Spleen (tissue), 11 donors: ENCODE measurements at regions not wholly inside any gene's neighbourhood (a gene's known extent, or its start where the extent isn't known, plus 50 kb on each side); places are given as distances from the start of the nearest gene placed in this dataset.

Experiments
- DNase-seq: peaks from one replicate; pipeline ENCODE4 v3.0.0-alpha.2; 2020
- H3K27ac ChIP-seq, 8 donors: fragments of 200-600 bp; sonication (generic) in 7 of 8; 1 replicate in 4 of 8; 2 replicates in 4 of 8; pipeline versions ENCODE4 v1.5.0 to v1.8.0; 2016 to 2021; ENCODE audit warnings: inconsistent platforms in 4 of 8, mild to moderate bottlenecking in 4 of 8, moderate library complexity in 1 of 8
- H3K27me3 ChIP-seq, 7 donors: fragments of 200-600 bp; sonication (generic) in 6 of 7; replicated peaks in 1 of 7; 1 replicate in 4 of 7; 2 replicates in 3 of 7; pipeline versions ENCODE4 v1.5.0 to v1.8.0; 2016 to 2021; ENCODE audit warnings: inconsistent platforms in 3 of 7, mild to moderate bottlenecking in 1 of 7
- H3K36me3 ChIP-seq, 6 donors: fragments of 200-600 bp; sonication (generic) in 5 of 6; 1 replicate in 4 of 6; 2 replicates in 2 of 6; pipeline versions ENCODE4 v1.5.0 to v1.8.0; 2016 to 2021; ENCODE audit warnings: inconsistent platforms in 2 of 6
- H3K4me1 ChIP-seq, 6 donors: fragments of 200-600 bp; sonication (generic) in 5 of 6; 1 replicate in 3 of 6; 2 replicates in 3 of 6; pipeline versions ENCODE4 v1.5.0 to v1.8.0; 2016 to 2021; ENCODE audit warnings: inconsistent platforms in 3 of 6
- H3K4me3 ChIP-seq, 8 donors: fragments of 200-600 bp; sonication (generic) in 7 of 8; 1 replicate in 4 of 8; 2 replicates in 4 of 8; pipeline versions ENCODE4 v1.5.0 to v1.8.0; 2016 to 2021; ENCODE audit warnings: inconsistent platforms in 4 of 8, mild to moderate bottlenecking in 4 of 8, moderate library complexity in 2 of 8
- H3K9me3 ChIP-seq, 8 donors: fragments of 200-600 bp; sonication (generic) in 7 of 8; 1 replicate in 4 of 8; 2 replicates in 4 of 8; pipeline versions ENCODE4 v1.5.0 to v1.8.0; 2016 to 2021; ENCODE audit warnings: inconsistent platforms in 4 of 8
- POLR2A ChIP-seq, 3 donors: fragments of 450-650 bp; IDR thresholded peaks; one replicate each; pipeline ENCODE4 v1.5.1; 2017; ENCODE audit warnings: antibody characterized with exemption in 3 of 3, mild to moderate bottlenecking in 1 of 3
- POLR2AphosphoS5 ChIP-seq, 3 donors: sonication (generic); formaldehyde crosslinking; IDR thresholded peaks; one replicate each; pipeline ENCODE4 v1.5.1; 2017; ENCODE audit warnings: antibody characterized with exemption in 3 of 3
- WGBS, 5 donors: extraction: QIAGEN DNeasy Blood & Tissue Kit in 3 of 5; methylation state at CpG; one replicate each; pipeline versions ENCODE4 v1.1.5 to v1.1.7; 2013 to 2018; 5-methylcytosine and 5-hydroxymethylcytosine counted together
- intact Hi-C: fragments of 100-400 bp; cut with DNase I; formaldehyde crosslinking; loops from one replicate; pipeline ENCODE4 v1.15.0; 2023; ENCODE audit warnings: low total_unique reads
- TF ChIP-seq, protein P1 (sequence below), 11 experiments: fragments of 200-600 bp in 7 of 11; fragments of 450-650 bp in 4 of 11; sonication (generic) in 4 of 11; IDR thresholded peaks in 8 of 11; conservative IDR thresholded peaks in 3 of 11; 1 replicate in 7 of 11; 2 replicates in 4 of 11; pipeline versions ENCODE4 v1.4.0 to v1.8.0; 2016 to 2021; ENCODE audit warnings: antibody characterized with exemption in 11 of 11, inconsistent platforms in 4 of 11, mild to moderate bottlenecking in 1 of 11
- donor health status: healthy with polysubstance abuse.
- donor health status: DM: no; HTN: no; CAD: no; lungs with moderate emphysema.
- donor health status: DM: no; HTN: no; CAD: no.
- donor health status: Bipolar disorder and iron deficiency.
- donor health status: healthy.
- donor health status: DM: no; HTN: no; CAD: no.
- donor health status: DM: yes; HTN: yes; CAD: no.

DNA sequence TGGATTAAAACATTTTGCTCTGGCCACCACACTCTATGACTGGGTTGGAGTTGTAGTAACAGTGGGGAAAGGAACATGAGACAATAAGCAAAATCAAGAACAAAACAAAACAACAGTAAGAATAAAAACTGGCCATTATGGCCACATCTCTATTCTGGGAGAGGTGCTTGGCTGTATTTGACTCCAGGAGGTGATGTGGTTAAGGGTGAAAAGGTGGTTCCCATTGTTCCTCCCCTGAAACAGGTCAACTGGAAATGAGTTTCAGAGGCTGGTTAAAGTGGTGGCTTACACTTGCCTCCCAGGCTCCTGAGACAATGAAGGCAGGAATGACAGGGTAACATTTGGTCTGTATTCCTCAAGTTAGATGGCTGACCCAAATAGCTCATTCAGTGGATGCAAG lies 67.3 kb upstream of the FANCL start:
- intact Hi-C loops = no loop called here
- TF ChIP-seq POLR2AphosphoS5 (IDR thresholded peaks at IDR 0.05) (no peak), POLR2A (IDR thresholded peaks at IDR 0.05) (no peak)
- TF ChIP-seq, protein P1, sequence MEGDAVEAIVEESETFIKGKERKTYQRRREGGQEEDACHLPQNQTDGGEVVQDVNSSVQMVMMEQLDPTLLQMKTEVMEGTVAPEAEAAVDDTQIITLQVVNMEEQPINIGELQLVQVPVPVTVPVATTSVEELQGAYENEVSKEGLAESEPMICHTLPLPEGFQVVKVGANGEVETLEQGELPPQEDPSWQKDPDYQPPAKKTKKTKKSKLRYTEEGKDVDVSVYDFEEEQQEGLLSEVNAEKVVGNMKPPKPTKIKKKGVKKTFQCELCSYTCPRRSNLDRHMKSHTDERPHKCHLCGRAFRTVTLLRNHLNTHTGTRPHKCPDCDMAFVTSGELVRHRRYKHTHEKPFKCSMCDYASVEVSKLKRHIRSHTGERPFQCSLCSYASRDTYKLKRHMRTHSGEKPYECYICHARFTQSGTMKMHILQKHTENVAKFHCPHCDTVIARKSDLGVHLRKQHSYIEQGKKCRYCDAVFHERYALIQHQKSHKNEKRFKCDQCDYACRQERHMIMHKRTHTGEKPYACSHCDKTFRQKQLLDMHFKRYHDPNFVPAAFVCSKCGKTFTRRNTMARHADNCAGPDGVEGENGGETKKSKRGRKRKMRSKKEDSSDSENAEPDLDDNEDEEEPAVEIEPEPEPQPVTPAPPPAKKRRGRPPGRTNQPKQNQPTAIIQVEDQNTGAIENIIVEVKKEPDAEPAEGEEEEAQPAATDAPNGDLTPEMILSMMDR (IDR thresholded peaks at IDR 0.05 in 8 of 11, conservative IDR thresholded peaks at IDR 0.05 in 3 of 11) = no peak
- Histone ChIP-seq H3K4me1 (no peaks in the 10 kb centered on the region), H3K36me3 (no peaks in the 10 kb centered on the region), H3K4me3 (no peak overlapping the region), H3K27me3 (no peaks in the 10 kb centered on the region), H3K9me3 (no peaks in the 10 kb centered on the region), H3K27ac (no peak overlapping the region)
- DNase-seq = no peak

DNA sequence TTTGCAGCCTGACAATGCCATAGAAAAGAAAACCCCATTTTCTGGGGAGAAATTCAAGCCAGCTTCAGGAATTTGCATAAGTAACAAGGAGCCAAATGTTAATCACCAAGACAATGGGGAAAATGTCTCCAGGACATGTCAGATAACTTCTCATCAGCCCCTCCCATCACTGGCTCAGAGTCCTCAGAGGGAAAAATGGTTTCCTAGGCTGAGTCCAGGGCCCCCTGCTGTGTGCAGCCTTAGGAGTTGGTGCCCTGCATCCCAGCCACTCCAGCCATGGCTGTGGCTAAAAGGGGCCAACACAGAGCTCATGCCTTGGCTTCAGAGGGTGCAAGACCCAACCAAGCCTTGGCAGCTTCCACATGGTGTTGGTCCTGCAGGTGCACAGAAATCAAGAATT lies 63.7 kb upstream of the FANCL start:
- DNase-seq = no peak
- no peak overlapping the region for H3K4me3 ChIP-seq
- no peak overlapping the region for H3K27ac ChIP-seq
- no peaks in the 10 kb centered on the region for H3K27me3 ChIP-seq
- TF ChIP-seq, protein P1 (IDR thresholded peaks at IDR 0.05 in 8 of 11, conservative IDR thresholded peaks at IDR 0.05 in 3 of 11) = no peak
- TF ChIP-seq POLR2AphosphoS5 (IDR thresholded peaks at IDR 0.05) (no peak), POLR2A (IDR thresholded peaks at IDR 0.05) (no peak)
- intact Hi-C loops = no loop called here
- H3K4me1 ChIP-seq = no peaks in the 10 kb centered on the region
- H3K36me3 ChIP-seq = no peaks in the 10 kb centered on the region
- H3K9me3 ChIP-seq = no peaks in the 10 kb centered on the region

DNA sequence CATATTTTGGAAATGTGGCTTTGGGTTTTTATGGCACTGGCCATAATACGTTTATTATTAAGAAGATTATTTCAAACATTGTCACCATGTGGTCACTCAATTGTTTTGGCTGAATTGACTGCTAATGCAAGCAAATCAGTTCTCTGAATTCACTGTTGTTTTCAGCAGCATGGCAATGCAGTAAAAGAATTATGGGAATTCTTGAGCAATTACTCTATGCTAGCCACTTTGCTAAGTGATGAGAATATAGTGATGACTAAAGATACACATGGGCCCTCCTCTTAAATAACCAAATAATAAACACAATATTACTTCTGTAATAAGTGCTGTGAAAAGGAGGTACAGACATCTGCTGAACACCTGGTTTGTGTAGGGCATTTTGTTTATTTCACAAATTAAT lies 58.0 kb upstream of the FANCL start:
- Histone ChIP-seq H3K27ac (no peak overlapping the region), H3K9me3 (no peaks in the 10 kb centered on the region), H3K27me3 (no peaks in the 10 kb centered on the region), H3K4me1 (no peaks in the 10 kb centered on the region), H3K4me3 (no peak overlapping the region), H3K36me3 (no peaks in the 10 kb centered on the region)
- 79 to 89% (median 85%) methylated on average over 1 of the region's 1 CpG for WGBS, 5 donors
- no peak for DNase-seq
- TF ChIP-seq POLR2AphosphoS5 (IDR thresholded peaks at IDR 0.05) = no peak
- TF ChIP-seq POLR2A (IDR thresholded peaks at IDR 0.05) = no peak
- TF ChIP-seq, protein P1 (IDR thresholded peaks at IDR 0.05 in 8 of 11, conservative IDR thresholded peaks at IDR 0.05 in 3 of 11) = no peak
- intact Hi-C loops = no loop called here

DNA sequence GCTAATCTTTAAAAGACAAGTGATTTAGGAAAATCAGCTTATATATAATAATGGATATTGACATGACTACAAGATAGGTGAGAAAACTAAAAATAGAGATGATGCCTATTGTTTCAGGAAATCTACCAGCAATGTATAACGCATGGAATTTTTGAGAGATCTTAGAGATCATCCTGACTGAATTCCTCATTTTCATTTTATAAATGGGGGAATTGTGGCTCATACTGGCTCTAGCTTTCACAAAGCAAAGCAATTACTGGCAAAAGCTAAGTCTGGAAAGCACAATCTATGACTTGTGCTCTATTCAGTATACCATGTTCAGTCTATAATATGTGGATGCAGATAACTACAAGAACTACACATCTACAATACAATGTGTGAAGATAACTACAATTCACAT lies 51.9 kb upstream of the FANCL start:
- Histone ChIP-seq H3K4me3 (no peak overlapping the region), H3K27me3 (no peaks in the 10 kb centered on the region), H3K27ac (no peak overlapping the region), H3K4me1 (no peaks in the 10 kb centered on the region), H3K36me3 (no peaks in the 10 kb centered on the region), H3K9me3 (no peaks in the 10 kb centered on the region)
- no peak for DNase-seq
- 82 to 86% (median 86%) methylated on average over 1 of the region's 1 CpG for WGBS, 5 donors
- intact Hi-C loops = no loop called here
- TF ChIP-seq POLR2AphosphoS5 (IDR thresholded peaks at IDR 0.05) = no peak
- TF ChIP-seq, protein P1 (IDR thresholded peaks at IDR 0.05 in 8 of 11, conservative IDR thresholded peaks at IDR 0.05 in 3 of 11) = no peak
- no peak for TF ChIP-seq POLR2A (IDR thresholded peaks at IDR 0.05)
